Left ventricle myocardium superior (tissue), 1 donor: ENCODE measurements at regions not wholly inside any gene's neighbourhood (a gene's known extent, or its start where the extent isn't known, plus 50 kb on each side); places are given as distances from the start of the nearest gene placed in this dataset.
A peak's percentile ranks its signal among the peaks of the same experiment; 100 is the strongest.

Experiments
- ATAC-seq: fragments of 200-7000 bp; cut with Tn5 transposase; one replicate; pipeline ENCODE4 v1.9.1; 2020; ENCODE audit warnings: mild to moderate bottlenecking, moderate library complexity
- DNase-seq: peaks from one replicate; pipeline ENCODE4 v3.0.0-alpha.2; 2020
- intact Hi-C: fragments of 100-400 bp; cut with micrococcal nuclease; formaldehyde crosslinking; loops from one replicate; pipeline ENCODE4 v1.11.0; 2022
- donor health status: DM: no; HTN: yes; CAD: no; lungs with severe emphysema.

GRCh38 chr17:77664097-77664729, 294.3 kb upstream of the TNRC6C start:
- intact Hi-C loops, result no loop called here
- no peak for DNase-seq
- no peak for ATAC-seq

GRCh38 chr17:77665833-77666232, 292.7 kb upstream of the TNRC6C start:
- intact Hi-C loops, result no loop called here
- ATAC-seq (no peak), DNase-seq (no peak)

GRCh38 chr17:77666462-77666861, 292.0 kb upstream of the TNRC6C start:
- intact Hi-C loops, result no loop called here
- no peak for ATAC-seq

GRCh38 chr17:77666881-77667395, 291.6 kb upstream of the TNRC6C start:
- no peak for ATAC-seq
- no peak for DNase-seq
- intact Hi-C loops, result no loop called here

More at GRCh38 chr17:77666462-77666861, 292.0 kb upstream of the TNRC6C start:
- no peak for DNase-seq

GRCh38 chr17:77667478-77667877, 291.0 kb upstream of the TNRC6C start:
- DNase-seq (no peak), ATAC-seq (no peak)
- intact Hi-C loops, result no loop called here

- ATAC-seq (no peak), DNase-seq (no peak)
- intact Hi-C loops, result no loop called here
These were observed 290.0 kb upstream of the TNRC6C start for GRCh38 chr17:77668518-77668917.

- intact Hi-C loops, result no loop called here
- ATAC-seq, result no peak
These were observed 288.3 kb upstream of the TNRC6C start for GRCh38 chr17:77670173-77670572.

GRCh38 chr17:77674358-77674757, 284.1 kb upstream of the TNRC6C start:
- DNase-seq (no peak), ATAC-seq (no peak)
- intact Hi-C loops, result no loop called here

More at GRCh38 chr17:77670173-77670572, 288.3 kb upstream of the TNRC6C start:
- no peak for DNase-seq

- no peak for DNase-seq
- intact Hi-C loops, result no loop called here
- no peak for ATAC-seq
These were observed 283.1 kb upstream of the TNRC6C start for GRCh38 chr17:77675411-77675810.

- DNase-seq (no peak), ATAC-seq (peak; percentile 18)
- intact Hi-C loops, result no loop called here
These were observed 282.7 kb upstream of the TNRC6C start for GRCh38 chr17:77675816-77676215.

- peak; percentile 60 for DNase-seq
- intact Hi-C loops, result no loop called here
- peak; percentile 56 for ATAC-seq
These were observed 282.3 kb upstream of the TNRC6C start for GRCh38 chr17:77676237-77676661.

GRCh38 chr17:77677211-77677610, 281.3 kb upstream of the TNRC6C start:
- peak; percentile 52 for DNase-seq
- intact Hi-C loops, result no loop called here

GRCh38 chr17:77677630-77678029, 280.9 kb upstream of the TNRC6C start:
- peak; percentile 57 for DNase-seq
- intact Hi-C loops, result no loop called here

More at GRCh38 chr17:77677211-77677610, 281.3 kb upstream of the TNRC6C start:
- ATAC-seq, result peak; percentile 39

GRCh38 chr17:77679589-77679988, 278.9 kb upstream of the TNRC6C start:
- peak; percentile 58 for ATAC-seq
- intact Hi-C loops, result no loop called here
- peak; percentile 48 for DNase-seq

More at GRCh38 chr17:77677630-77678029, 280.9 kb upstream of the TNRC6C start:
- ATAC-seq, result peak; percentile 40

GRCh38 chr17:77681861-77682260, 276.6 kb upstream of the TNRC6C start:
- peak; percentile 85 for ATAC-seq
- intact Hi-C loops, result no loop called here
- peak; percentile 93 for DNase-seq

- no peak for DNase-seq
- ATAC-seq, result no peak
- intact Hi-C loops, result no loop called here
These were observed 273.4 kb upstream of the TNRC6C start for GRCh38 chr17:77684803-77685798.

- intact Hi-C loops, result no loop called here
- ATAC-seq, result no peak
- no peak for DNase-seq
These were observed 272.5 kb upstream of the TNRC6C start for GRCh38 chr17:77685881-77686486.

GRCh38 chr17:77686903-77687302, 271.6 kb upstream of the TNRC6C start:
- ATAC-seq (no peak), DNase-seq (no peak)
- intact Hi-C loops, result no loop called here

GRCh38 chr17:77687417-77687816, 271.1 kb upstream of the TNRC6C start:
- no peak for DNase-seq

GRCh38 chr17:77687921-77688320, 270.6 kb upstream of the TNRC6C start:
- ATAC-seq, result no peak
- intact Hi-C loops, result no loop called here
- no peak for DNase-seq

More at GRCh38 chr17:77687417-77687816, 271.1 kb upstream of the TNRC6C start:
- intact Hi-C loops, result no loop called here
- no peak for ATAC-seq
